Panc1 (cell line): ENCODE measurements at regions not wholly inside any gene's neighbourhood (a gene's known extent, or its start where the extent isn't known, plus 50 kb on each side); places are given as distances from the start of the nearest gene placed in this dataset.

Experiments
- ATAC-seq: fragments of 200-7000 bp; cut with Tn5 transposase; 2 replicates; pipeline ENCODE4 v1.9.1; 2020; ENCODE audit warnings: mild to moderate bottlenecking, moderate library complexity
- BruUV-seq: library from RNA; stranded (reverse); fragments of 400-500 nt; replicated peaks from 2 replicates; lab custom pipeline; 2021; lab: Mats Ljungman, UMichigan
- CTCF ChIA-PET: fragments of 300-600 bp; sonication (Branson Sonifier 250); formaldehyde crosslinking; loops from one replicate; lab custom pipeline; 2022; ENCODE audit warnings: antibody characterized with exemption; lab: Charles Lee
- POLR2A ChIA-PET: fragments of 300-600 bp; sonication (Branson Sonifier 250); formaldehyde crosslinking; loops from one replicate; lab custom pipeline; 2022; ENCODE audit warnings: antibody characterized with exemption; lab: Charles Lee
- DNase-seq: peaks from one replicate; pipeline ENCODE4 v3.0.0-alpha.2; 2010; ENCODE audit warnings: low read depth, low spot score
- H3K27ac ChIP-seq: 2 replicates; pipeline ENCODE4 v1.5.1; 2011; ENCODE audit warnings: mild to moderate bottlenecking, low read length, inconsistent platforms
- H3K27me3 ChIP-seq: fragments of 200-500 bp; sonication (Bioruptor generic); 2 replicates; pipeline ENCODE4 v1.6.0; 2014; ENCODE audit warnings: low read length, inconsistent platforms; ENCODE audit not compliant: control insufficient read depth, insufficient read depth
- H3K36me3 ChIP-seq: fragments of 200-500 bp; sonication (Bioruptor generic); 2 replicates; pipeline ENCODE4 v1.5.1; 2014; ENCODE audit warnings: inconsistent platforms, mild to moderate bottlenecking, low read length, moderate library complexity; ENCODE audit not compliant: control insufficient read depth, insufficient read depth
- H3K4me1 ChIP-seq: 2 replicates; pipeline ENCODE4 v1.5.1; 2011; ENCODE audit warnings: inconsistent platforms, mild to moderate bottlenecking, low read length, moderate library complexity; ENCODE audit not compliant: control insufficient read depth, insufficient read depth
- H3K4me3 ChIP-seq, 2 experiments: 2 replicates each; pipeline ENCODE4 v1.5.1; 2011 to 2012; ENCODE audit warnings: low read depth in 2 of 2, low read length in 2 of 2, mild to moderate bottlenecking in 2 of 2, inconsistent platforms in 1 of 2, moderate library complexity in 1 of 2
- H3K9me3 ChIP-seq: fragments of 200-500 bp; sonication (Bioruptor generic); 2 replicates; pipeline ENCODE4 v1.5.1; 2014; ENCODE audit warnings: low read depth, mild to moderate bottlenecking, inconsistent platforms, low read length, moderate library complexity; ENCODE audit not compliant: control insufficient read depth, insufficient read depth
- CTCF ChIP-seq: fragments of 450-650 bp; IDR thresholded peaks from 2 replicates; pipeline ENCODE4 v1.5.1; 2017; ENCODE audit warnings: mild to moderate bottlenecking
- POLR2AphosphoS5 ChIP-seq: IDR thresholded peaks from 2 replicates; pipeline ENCODE4 v1.6.1; 2012; ENCODE audit warnings: mild to moderate bottlenecking, low read depth, low read length, moderate library complexity
- SIN3A ChIP-seq: IDR thresholded peaks from 2 replicates; pipeline ENCODE4 v1.6.1; 2012; ENCODE audit warnings: low read depth, mild to moderate bottlenecking, low read length, moderate library complexity, borderline replicate concordance; ENCODE audit not compliant: insufficient read depth
- TCF7L2 ChIP-seq: IDR thresholded peaks from 2 replicates; pipeline ENCODE4 v1.6.1; 2011; ENCODE audit warnings: mild to moderate bottlenecking, low read depth, low read length, inconsistent platforms
- in situ Hi-C: cut with HindIII; loops from 2 replicates; pipeline ENCODE4 v1.10.0; 2016; ENCODE audit warnings: low sequenced_read_pairs, low pct_unique_long_range_greater_than_20kb
- intact Hi-C: fragments of 100-400 bp; cut with micrococcal nuclease; formaldehyde crosslinking; loops from one replicate; pipeline ENCODE4 v1.10.0; 2022; ENCODE audit not compliant: unreplicated experiment
- TF ChIP-seq, protein P1 (sequence below), 2 experiments: IDR thresholded peaks; 2 replicates each; pipeline ENCODE4 v1.6.1; 2011 to 2012; ENCODE audit warnings: low read depth in 2 of 2, control low read depth in 1 of 2, low read length in 1 of 2, mild to moderate bottlenecking in 1 of 2, moderate library complexity in 1 of 2; ENCODE audit not compliant: insufficient read depth in 1 of 2

DNA sequence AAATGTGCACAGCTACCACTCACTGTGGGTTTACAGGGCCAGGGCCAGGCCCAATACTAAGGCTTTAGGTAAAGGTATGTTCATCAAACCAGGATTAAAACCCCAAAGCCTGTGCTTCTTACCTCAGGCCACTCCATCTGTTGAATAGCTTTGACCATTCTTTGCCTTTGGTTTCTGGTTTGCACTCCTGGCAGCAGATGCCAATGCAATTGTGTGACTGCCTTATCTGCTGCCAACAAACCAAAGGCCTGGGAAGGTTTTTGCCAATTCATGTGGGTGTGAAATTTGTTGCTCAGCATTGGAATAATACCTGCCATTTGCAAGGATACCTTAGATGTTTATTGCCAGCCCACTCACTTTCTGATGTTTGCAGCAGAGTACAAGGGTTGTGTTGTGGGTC is 221.6 kb downstream of the C12orf75 start:
- CTCF ChIA-PET: no interaction called here
- ATAC-seq (no peak), DNase-seq (no peak)
- Histone ChIP-seq H3K36me3 (no peaks in the 10 kb centered on the region), H3K4me1 (0 out of 2 replicates have a peak, but pooled peaks cover 2% of the 10 kb centered on the region), H3K27ac (no peak overlapping the region), H3K9me3 (no peaks in the 10 kb centered on the region), H3K4me3 (no peak overlapping the region), H3K27me3 (no peaks in the 10 kb centered on the region)
- intact Hi-C loops: no loop called here
- POLR2A ChIA-PET: no interaction called here
- in situ Hi-C loops: no loop called here
- no peak for TF ChIP-seq POLR2AphosphoS5
- TF ChIP-seq, protein P1, sequence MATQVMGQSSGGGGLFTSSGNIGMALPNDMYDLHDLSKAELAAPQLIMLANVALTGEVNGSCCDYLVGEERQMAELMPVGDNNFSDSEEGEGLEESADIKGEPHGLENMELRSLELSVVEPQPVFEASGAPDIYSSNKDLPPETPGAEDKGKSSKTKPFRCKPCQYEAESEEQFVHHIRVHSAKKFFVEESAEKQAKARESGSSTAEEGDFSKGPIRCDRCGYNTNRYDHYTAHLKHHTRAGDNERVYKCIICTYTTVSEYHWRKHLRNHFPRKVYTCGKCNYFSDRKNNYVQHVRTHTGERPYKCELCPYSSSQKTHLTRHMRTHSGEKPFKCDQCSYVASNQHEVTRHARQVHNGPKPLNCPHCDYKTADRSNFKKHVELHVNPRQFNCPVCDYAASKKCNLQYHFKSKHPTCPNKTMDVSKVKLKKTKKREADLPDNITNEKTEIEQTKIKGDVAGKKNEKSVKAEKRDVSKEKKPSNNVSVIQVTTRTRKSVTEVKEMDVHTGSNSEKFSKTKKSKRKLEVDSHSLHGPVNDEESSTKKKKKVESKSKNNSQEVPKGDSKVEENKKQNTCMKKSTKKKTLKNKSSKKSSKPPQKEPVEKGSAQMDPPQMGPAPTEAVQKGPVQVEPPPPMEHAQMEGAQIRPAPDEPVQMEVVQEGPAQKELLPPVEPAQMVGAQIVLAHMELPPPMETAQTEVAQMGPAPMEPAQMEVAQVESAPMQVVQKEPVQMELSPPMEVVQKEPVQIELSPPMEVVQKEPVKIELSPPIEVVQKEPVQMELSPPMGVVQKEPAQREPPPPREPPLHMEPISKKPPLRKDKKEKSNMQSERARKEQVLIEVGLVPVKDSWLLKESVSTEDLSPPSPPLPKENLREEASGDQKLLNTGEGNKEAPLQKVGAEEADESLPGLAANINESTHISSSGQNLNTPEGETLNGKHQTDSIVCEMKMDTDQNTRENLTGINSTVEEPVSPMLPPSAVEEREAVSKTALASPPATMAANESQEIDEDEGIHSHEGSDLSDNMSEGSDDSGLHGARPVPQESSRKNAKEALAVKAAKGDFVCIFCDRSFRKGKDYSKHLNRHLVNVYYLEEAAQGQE (IDR thresholded peaks at IDR 0.05; ENCODE audit: insufficient read depth in 1 of 2, low read depth in 2 of 2, low read length in 1 of 2): no peak
- TF ChIP-seq CTCF: no peak
- TF ChIP-seq SIN3A: no peak
- TF ChIP-seq TCF7L2: no peak
- BruUV-seq: no TSS peak

- DNase-seq (no peak), ATAC-seq (peak; percentile 61)
- Histone ChIP-seq H3K27me3 (no peaks in the 10 kb centered on the region), H3K4me3 (no peak overlapping the region), H3K36me3 (no peaks in the 10 kb centered on the region), H3K27ac (peak overlapping the region; percentile 30; the same call in 1 of the 2 replicates), H3K9me3 (no peaks in the 10 kb centered on the region), H3K4me1 (0 out of 2 replicates have a peak, but pooled peaks cover 2% of the 10 kb centered on the region)
- TF ChIP-seq TCF7L2: peak; percentile 84
- TF ChIP-seq SIN3A: no peak
- no peak for TF ChIP-seq POLR2AphosphoS5
- no peak for TF ChIP-seq CTCF
- intact Hi-C loops (no loop called here), in situ Hi-C loops (no loop called here)
- POLR2A ChIA-PET: no interaction called here
- CTCF ChIA-PET: interaction anchor here (0.6 kb wide), 1 partner anchor 58 kb away, joined by 7 read pairs; no protein-coding TSS in a partner anchor
- no TSS peak for BruUV-seq
Observed at GRCh38 chr12:105554223-105554678, 223.8 kb downstream of the C12orf75 start.
